ENCODE measurements at regions not wholly inside any gene's neighbourhood (a gene's known extent, or its start where the extent isn't known, plus 50 kb on each side); places are given as distances from the start of the nearest gene placed in this dataset.

- TF ChIP-seq CHD2 (IDR thresholded peaks at IDR 0.05; ENCODE audit: low read length, partially characterized antibody) (no peak), SIN3A (IDR thresholded peaks at IDR 0.05; ENCODE audit: borderline replicate concordance, low read depth, low read length) (no peak), EZH2phosphoT487 (IDR thresholded peaks at IDR 0.05; ENCODE audit: borderline replicate concordance, low read depth) (no peak), MXI1 (IDR thresholded peaks at IDR 0.05; ENCODE audit: low read depth, low read length) (no peak), CTCF (IDR thresholded peaks at IDR 0.05) (no peak)
- TF ChIP-seq, protein P1, sequence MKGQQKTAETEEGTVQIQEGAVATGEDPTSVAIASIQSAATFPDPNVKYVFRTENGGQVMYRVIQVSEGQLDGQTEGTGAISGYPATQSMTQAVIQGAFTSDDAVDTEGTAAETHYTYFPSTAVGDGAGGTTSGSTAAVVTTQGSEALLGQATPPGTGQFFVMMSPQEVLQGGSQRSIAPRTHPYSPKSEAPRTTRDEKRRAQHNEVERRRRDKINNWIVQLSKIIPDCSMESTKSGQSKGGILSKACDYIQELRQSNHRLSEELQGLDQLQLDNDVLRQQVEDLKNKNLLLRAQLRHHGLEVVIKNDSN (IDR thresholded peaks at IDR 0.05; ENCODE audit: borderline replicate concordance, low read depth) = no peak
These were observed 147.9 kb upstream of the STXBP6 start for GRCh38 chr14:25197885-25198284.

All from SK-N-SH (cell line).